ENCODE measurements at regions not wholly inside any gene's neighbourhood (a gene's known extent, or its start where the extent isn't known, plus 50 kb on each side); places are given as distances from the start of the nearest gene placed in this dataset.

DNA sequence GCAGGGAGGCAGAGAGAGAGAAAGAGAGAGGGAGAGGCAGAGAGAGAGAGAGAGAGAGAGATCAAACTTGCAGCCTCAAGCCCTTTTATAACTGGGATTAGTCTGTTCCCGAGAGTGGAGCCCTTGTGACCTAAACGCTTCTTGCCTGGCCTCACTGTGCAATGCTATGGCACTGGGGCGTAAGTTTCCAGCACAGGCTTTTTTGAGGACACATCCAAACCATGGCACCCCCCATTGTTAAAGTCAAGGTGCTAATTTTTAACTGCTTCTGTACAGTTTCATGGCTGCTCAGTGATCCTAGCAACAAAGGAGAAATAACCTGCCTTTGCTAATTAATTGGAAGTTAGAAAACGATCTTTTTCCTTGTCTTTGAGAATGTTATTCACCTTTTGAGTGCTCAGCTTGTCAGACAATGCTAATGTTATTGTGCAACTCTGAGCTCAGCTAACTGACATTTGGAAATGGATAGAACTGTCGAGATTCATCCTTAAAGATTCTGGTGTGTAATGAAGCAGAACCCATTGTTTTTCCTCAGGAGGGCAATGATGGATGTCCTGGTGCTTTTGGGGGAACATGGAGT, 268.4 kb downstream of the GLRX3 start:
- DNase-seq = no peak
- WGBS = 57% methylated on average over 5 of the region's 5 CpGs
- no peaks in the 10 kb centered on the region for H3K27me3 ChIP-seq (ENCODE audit: control insufficient read depth, insufficient read depth)

DNA sequence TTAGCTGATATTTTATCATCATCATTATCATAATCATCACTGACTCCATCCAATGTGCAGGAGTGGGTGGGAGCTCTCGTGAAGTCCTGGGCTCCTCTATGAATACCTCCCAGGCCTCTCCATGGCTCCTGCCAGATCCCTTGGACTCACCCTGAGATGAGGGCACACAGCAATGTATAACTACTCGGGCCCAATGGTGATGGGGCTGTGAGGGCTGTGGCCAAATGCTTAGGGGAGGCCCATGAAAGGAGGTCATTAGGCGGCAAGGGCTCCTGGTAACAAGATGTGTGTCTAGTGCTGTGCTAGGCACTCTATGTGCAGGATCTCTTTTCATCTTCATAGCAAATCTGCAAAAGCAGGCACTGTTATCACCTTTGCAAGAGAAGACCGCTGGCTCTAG, 270.9 kb downstream of the GLRX3 start:
- no peak for DNase-seq
- Histone ChIP-seq H3K4me3 (ENCODE audit: low read length) (no peak overlapping the region), H3K4me1 (ENCODE audit: control insufficient read depth, insufficient read depth, low read length) (no peaks in the 10 kb centered on the region), H3K27me3 (ENCODE audit: control insufficient read depth, insufficient read depth) (no peaks in the 10 kb centered on the region), H3K27ac (ENCODE audit: low read length) (no peak overlapping the region), H3K9me3 (ENCODE audit: control insufficient read depth, low read length) (no peaks in the 10 kb centered on the region)
- WGBS = 80% methylated on average over 4 of the region's 4 CpGs
- intact Hi-C loops (cut with DNase I) = no loop called here
- ATAC-seq = no peak

More for the DNA sequence above, 268.4 kb downstream of the GLRX3 start:
- ATAC-seq = no peak
- Histone ChIP-seq H3K4me1 (ENCODE audit: control insufficient read depth, insufficient read depth, low read length) (no peaks in the 10 kb centered on the region), H3K27ac (ENCODE audit: low read length) (no peak overlapping the region), H3K4me3 (ENCODE audit: low read length) (no peak overlapping the region), H3K9me3 (ENCODE audit: control insufficient read depth, low read length) (no peaks in the 10 kb centered on the region)
- intact Hi-C loops (cut with DNase I) = no loop called here

DNA sequence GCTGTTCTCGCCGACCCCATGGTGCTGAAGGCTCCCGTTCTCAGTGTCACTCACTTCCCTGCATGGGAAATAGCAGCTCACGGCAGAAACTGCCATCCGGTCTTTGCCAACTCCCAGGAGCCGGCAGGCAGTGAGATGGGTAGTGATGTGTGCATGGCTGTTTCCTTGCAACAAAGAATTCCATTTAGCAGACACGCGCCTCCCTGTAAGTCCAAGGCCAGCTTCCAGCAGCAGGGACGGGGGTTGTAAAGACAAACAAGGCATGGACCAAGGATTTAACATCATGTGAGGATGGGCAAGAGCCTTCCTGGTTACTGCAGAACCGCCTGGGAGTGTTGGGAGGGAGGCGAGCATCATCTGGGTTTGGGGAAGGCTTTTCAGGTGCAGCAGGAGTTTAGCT, 273.1 kb downstream of the GLRX3 start:
- intact Hi-C loops (cut with DNase I) = no loop called here
- Histone ChIP-seq H3K9me3 (ENCODE audit: control insufficient read depth, low read length) (no peaks in the 10 kb centered on the region), H3K4me3 (ENCODE audit: low read length) (no peak overlapping the region), H3K4me1 (ENCODE audit: control insufficient read depth, insufficient read depth, low read length) (no peaks in the 10 kb centered on the region), H3K27ac (ENCODE audit: low read length) (no peak overlapping the region), H3K27me3 (ENCODE audit: control insufficient read depth, insufficient read depth) (no peaks in the 10 kb centered on the region)
- DNase-seq (no peak), ATAC-seq (no peak)
- WGBS = 62% methylated on average over 11 of the region's 11 CpGs

DNA sequence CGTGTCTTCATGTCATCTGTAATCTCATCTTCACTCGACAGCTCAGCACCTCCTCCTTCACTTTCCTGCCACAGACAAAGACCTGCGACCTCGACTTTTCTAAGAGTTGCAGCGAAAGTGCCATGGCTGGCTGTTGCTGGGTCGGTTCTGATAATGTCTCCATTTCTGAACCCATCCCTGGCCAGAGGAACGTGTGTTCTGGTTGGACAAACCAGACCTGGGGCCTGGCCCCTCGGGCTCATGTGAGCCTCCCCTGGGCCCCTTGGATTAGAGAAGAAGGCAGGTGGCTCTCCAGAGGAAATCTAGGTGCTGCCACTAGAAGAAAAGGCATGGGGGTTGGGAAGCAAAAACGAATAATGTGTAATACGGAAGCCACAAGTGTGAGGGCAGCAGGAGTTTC, 273.7 kb downstream of the GLRX3 start:
- Histone ChIP-seq H3K27ac (ENCODE audit: low read length) (no peak overlapping the region), H3K27me3 (ENCODE audit: control insufficient read depth, insufficient read depth) (no peaks in the 10 kb centered on the region), H3K4me1 (ENCODE audit: control insufficient read depth, insufficient read depth, low read length) (no peaks in the 10 kb centered on the region), H3K4me3 (ENCODE audit: low read length) (no peak overlapping the region), H3K9me3 (ENCODE audit: control insufficient read depth, low read length) (no peaks in the 10 kb centered on the region)
- DNase-seq = no peak
- 38% methylated on average over 10 of the region's 10 CpGs for WGBS
- intact Hi-C loops (cut with DNase I) = no loop called here
- no peak for ATAC-seq

GRCh38 chr10:130411496-130412085, 275.4 kb downstream of the GLRX3 start:
- WGBS = 34% methylated on average over 13 of the region's 13 CpGs
- Histone ChIP-seq H3K27ac (ENCODE audit: low read length) (no peak overlapping the region), H3K4me1 (ENCODE audit: control insufficient read depth, insufficient read depth, low read length) (no peaks in the 10 kb centered on the region), H3K27me3 (ENCODE audit: control insufficient read depth, insufficient read depth) (no peaks in the 10 kb centered on the region), H3K9me3 (ENCODE audit: control insufficient read depth, low read length) (no peaks in the 10 kb centered on the region), H3K4me3 (ENCODE audit: low read length) (no peak overlapping the region)
- ATAC-seq = no peak
- no peak for DNase-seq
- intact Hi-C loops (cut with DNase I) = no loop called here

DNA sequence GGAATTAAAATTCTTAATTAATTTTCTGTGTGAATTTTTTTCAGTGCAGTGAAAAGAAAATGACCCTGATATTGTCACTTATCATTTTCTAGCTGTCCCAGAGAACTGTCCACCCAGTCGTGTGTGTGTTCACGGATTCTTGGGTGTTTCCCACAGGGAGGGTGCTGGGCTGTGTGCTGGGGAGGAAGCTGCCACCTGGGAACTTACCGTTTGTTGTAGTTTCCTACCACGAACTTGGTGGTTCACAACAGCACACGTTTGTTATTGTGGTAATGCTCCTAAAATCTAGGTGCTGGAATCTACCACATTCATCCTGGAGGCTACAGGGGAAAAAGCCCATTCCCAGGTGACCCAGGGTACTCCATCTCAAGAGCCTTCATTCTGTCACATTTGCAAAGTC, 276.1 kb downstream of the GLRX3 start:
- no peaks in the 10 kb centered on the region for H3K27me3 ChIP-seq (ENCODE audit: control insufficient read depth, insufficient read depth)
- WGBS = 64% methylated on average over 5 of the region's 5 CpGs
- intact Hi-C loops (cut with DNase I) = no loop called here
- no peak for DNase-seq
- H3K9me3 ChIP-seq (ENCODE audit: control insufficient read depth, low read length) = no peaks in the 10 kb centered on the region
- no peak overlapping the region for H3K4me3 ChIP-seq (ENCODE audit: low read length)
- no peak for ATAC-seq
- no peak overlapping the region for H3K27ac ChIP-seq (ENCODE audit: low read length)
- H3K4me1 ChIP-seq (ENCODE audit: control insufficient read depth, insufficient read depth, low read length) = no peaks in the 10 kb centered on the region

- ATAC-seq (no peak), DNase-seq (no peak)
These were observed 280.4 kb downstream of the GLRX3 start for GRCh38 chr10:130416334-130417150.

DNA sequence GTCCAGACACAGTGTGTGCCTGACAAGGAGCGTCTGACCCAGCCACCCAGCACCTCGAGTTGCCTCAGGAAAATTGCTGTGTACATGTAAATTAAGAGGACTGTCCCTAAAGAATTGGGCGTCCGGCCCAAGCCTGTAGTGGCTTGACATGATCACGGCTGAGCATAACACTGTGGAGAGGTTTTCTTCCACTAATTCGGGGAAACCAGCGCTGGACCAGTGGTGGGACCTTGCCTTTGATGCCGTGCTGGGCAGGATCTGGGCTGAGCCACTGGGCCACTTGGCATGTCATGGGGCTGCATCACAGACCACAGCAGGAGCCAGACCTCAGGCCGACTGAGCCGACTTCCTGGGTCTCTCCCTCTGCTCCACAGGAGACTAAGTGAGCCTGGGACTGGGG, 282.5 kb downstream of the GLRX3 start:
- DNase-seq = no peak

More at GRCh38 chr10:130416334-130417150, 280.4 kb downstream of the GLRX3 start:
- Histone ChIP-seq H3K4me3 (ENCODE audit: low read length) (no peak overlapping the region), H3K27ac (ENCODE audit: low read length) (no peak overlapping the region), H3K4me1 (ENCODE audit: control insufficient read depth, insufficient read depth, low read length) (no peaks in the 10 kb centered on the region), H3K27me3 (ENCODE audit: control insufficient read depth, insufficient read depth) (no peaks in the 10 kb centered on the region), H3K9me3 (ENCODE audit: control insufficient read depth, low read length) (no peaks in the 10 kb centered on the region)
- intact Hi-C loops (cut with DNase I) = no loop called here
- WGBS = 88% methylated on average over 9 of the region's 9 CpGs

GRCh38 chr10:130421909-130422308, 285.7 kb downstream of the GLRX3 start:
- no peak for DNase-seq
- H3K4me3 ChIP-seq (ENCODE audit: low read length) = no peak overlapping the region
- H3K27ac ChIP-seq (ENCODE audit: low read length) = no peak overlapping the region
- no peaks in the 10 kb centered on the region for H3K4me1 ChIP-seq (ENCODE audit: control insufficient read depth, insufficient read depth, low read length)
- 77% methylated on average over 9 of the region's 9 CpGs for WGBS
- ATAC-seq = no peak
- H3K9me3 ChIP-seq (ENCODE audit: control insufficient read depth, low read length) = no peaks in the 10 kb centered on the region
- intact Hi-C loops (cut with DNase I) = no loop called here
- H3K27me3 ChIP-seq (ENCODE audit: control insufficient read depth, insufficient read depth) = no peaks in the 10 kb centered on the region

More for the DNA sequence above, 282.5 kb downstream of the GLRX3 start:
- Histone ChIP-seq H3K4me3 (ENCODE audit: low read length) (no peak overlapping the region), H3K9me3 (ENCODE audit: control insufficient read depth, low read length) (no peaks in the 10 kb centered on the region), H3K27me3 (ENCODE audit: control insufficient read depth, insufficient read depth) (no peaks in the 10 kb centered on the region), H3K27ac (ENCODE audit: low read length) (no peak overlapping the region), H3K4me1 (ENCODE audit: control insufficient read depth, insufficient read depth, low read length) (no peaks in the 10 kb centered on the region)
- no peak for ATAC-seq
- WGBS = 79% methylated on average over 10 of the region's 10 CpGs
- intact Hi-C loops (cut with DNase I) = no loop called here

GRCh38 chr10:130422366-130423324, 286.5 kb downstream of the GLRX3 start:
- intact Hi-C loops (cut with DNase I) = no loop called here
- WGBS = 78% methylated on average over 12 of the region's 12 CpGs
- Histone ChIP-seq H3K4me3 (ENCODE audit: low read length) (no peak overlapping the region), H3K27me3 (ENCODE audit: control insufficient read depth, insufficient read depth) (no peaks in the 10 kb centered on the region), H3K9me3 (ENCODE audit: control insufficient read depth, low read length) (no peaks in the 10 kb centered on the region), H3K4me1 (ENCODE audit: control insufficient read depth, insufficient read depth, low read length) (no peaks in the 10 kb centered on the region), H3K27ac (ENCODE audit: low read length) (no peak overlapping the region)
- ATAC-seq (no peak), DNase-seq (no peak)
